Stimulated activated CD4-positive, alpha-beta T cell treated with anti-CD3 and anti-CD28 coated beads, Interleukin-1b, Interleukin-23, amount 100 ng/mL, for 1 hour (primary cell): ENCODE measurements at regions not wholly inside any gene's neighbourhood (a gene's known extent, or its start where the extent isn't known, plus 50 kb on each side); places are given as distances from the start of the nearest gene placed in this dataset.
"Not testable (repeated sequence)": the region's sequence is repeated elsewhere in the genome, so short reads cannot be mapped to it uniquely, and the experiment has no call there.

ENCODE experiments used
- DNase-seq, 2 donors: peaks; one replicate each; pipeline ENCODE4 v3.0.0-alpha.2; 2020; ENCODE audit warnings: low read depth in 2 of 2

- DNase-seq: not testable (repeated sequence)
These were observed 94.4 kb downstream of the LSM3 start for GRCh38 chr3:14272959-14273560.

DNA sequence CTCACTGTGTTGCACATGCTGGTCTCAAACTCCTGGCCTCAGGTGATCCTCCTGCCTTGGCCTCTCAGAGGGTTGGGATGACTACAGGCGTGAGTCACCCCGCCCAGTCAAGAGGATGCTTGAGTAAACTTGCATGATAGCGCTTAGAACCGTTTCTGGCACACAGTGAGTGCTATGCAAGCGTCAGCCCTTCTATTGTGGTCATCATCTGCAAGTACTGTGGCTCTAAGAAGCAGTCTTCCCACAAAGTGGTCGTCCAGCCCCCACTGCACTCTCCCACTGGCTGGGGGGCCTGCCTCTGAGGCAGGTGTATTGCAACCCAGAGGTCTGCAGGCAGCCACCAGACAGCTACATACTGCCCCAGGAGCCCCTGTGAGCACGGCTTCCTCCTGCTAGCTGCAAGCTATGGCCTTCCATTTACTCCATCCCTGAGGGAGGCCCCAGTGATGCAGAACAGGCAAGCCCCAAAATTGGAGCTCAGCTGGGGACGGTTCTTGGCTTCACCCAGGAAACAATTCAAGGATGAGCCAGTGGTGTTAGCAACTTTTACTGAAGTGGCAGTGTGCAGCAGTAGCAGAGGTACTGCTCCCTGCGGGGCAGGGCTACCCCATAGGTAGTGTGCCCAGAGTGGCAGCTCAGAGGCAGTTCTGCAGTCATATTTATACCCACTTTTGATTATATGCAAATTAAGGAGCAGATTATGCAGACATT is 95.4 kb downstream of the LSM3 start:
- no peak for DNase-seq

GRCh38 chr3:14274612-14274936 is 96.0 kb downstream of the LSM3 start:
- no peak for DNase-seq

DNA sequence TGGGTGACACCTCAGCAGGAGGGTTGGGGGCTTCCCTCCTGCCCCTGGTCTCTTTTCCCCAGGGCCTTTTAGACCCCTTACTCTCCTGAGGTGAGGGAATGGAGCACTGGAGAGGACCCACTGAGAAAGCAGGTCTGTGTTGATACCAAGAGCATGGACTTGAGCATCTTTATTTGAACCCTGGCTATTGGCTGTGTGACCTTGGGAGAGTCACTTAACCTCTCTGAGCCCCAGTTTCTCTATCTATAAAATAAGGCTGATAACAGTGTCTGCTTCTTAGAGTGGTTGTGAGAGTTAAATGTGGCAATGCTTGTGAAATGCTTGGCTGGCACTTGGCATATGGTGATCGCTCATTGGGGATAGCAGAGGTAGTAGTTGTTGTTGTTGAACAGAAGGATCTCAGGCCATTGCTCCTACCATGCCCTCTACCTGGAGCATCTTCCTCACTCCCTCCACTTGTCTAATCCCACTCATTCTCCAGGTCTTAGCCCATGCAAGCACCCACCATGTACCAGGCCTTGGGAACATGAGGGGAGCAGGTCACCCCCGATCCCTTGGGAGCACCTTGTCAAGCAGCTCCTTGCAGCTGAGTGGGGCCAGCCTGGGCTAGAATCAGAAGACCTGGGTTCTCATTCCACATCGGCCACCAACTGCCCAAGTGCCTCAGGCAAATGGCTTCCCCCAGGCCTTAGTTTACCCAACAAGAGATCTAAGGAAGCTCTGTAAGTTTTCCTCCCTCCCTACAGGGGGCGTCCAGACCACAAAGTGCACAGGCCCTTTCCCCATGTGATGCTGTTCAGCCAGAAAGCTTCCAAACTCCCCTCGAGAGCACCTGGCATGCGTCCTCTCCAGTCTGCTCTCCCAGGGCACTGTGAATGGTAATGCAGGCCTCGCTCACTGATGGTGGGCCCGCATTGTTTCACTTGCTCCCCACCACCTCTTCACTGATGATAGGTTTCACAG is 96.7 kb downstream of the LSM3 start:
- DNase-seq: no peak

DNA sequence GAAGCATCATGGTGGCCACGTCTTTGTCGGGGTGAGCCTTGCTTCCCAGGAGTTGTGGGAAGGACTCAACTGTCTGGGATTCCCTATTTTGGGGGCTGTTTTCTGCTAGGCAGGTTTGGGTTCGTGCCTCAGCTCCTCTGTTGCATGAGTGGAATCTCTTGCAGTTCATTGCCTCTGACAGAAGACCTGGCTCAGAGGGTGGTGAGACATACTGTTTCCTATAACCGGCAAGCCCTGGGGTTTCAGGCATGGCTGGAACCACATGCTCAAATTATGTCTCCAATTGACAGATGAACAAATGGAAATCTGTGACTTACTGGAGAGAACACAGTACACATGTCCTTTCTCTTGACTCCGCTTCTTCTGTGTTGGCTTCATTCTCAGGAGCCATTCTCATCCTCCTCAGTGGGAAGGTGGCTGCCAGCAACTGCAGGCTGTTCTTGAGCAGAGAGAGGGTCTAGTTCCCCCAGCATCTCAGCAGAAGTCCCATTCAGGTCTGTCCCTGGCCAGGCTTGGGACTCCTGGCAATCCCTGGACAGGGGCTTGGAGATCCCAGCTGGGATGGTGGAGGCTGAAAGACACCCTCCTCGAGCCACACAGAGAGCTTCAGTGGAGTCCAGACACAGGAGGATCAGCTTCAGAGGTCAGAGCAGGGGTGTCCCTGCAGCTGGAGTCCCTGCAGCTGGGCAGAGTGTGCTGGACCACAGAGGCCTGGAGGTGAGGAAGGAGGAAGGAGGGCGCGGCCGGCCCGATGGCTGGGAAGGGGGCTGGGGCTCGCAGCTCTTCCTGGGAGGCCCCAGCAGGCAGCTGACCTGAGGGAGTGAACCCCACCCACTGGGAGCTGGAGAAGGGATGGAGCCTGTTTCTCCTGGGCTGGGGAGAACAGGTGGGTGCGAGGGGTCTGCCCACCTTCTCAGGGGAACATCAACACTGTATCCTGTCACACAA is 97.6 kb downstream of the LSM3 start:
- DNase-seq: no peak

DNA sequence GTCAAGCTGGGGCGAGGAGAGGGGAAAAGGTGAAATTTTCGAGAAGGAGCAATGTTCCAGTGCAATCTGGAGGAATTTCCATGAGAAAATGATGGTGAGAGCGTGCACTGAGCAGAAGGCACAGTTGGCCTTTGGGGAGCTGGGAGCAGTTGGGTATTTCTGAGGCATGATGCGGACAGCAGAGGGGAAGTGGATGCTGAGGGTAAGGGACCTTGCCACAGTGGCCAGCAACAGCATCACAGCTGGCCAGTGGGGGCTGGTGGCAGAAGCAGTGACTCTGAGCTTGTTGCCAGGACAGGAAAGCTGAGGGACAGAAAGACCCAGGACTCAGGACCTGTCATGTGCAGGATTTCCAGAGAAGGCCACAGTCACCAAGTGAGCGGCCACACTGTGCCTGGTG is 98.9 kb downstream of the LSM3 start:
- DNase-seq: no peak

DNA sequence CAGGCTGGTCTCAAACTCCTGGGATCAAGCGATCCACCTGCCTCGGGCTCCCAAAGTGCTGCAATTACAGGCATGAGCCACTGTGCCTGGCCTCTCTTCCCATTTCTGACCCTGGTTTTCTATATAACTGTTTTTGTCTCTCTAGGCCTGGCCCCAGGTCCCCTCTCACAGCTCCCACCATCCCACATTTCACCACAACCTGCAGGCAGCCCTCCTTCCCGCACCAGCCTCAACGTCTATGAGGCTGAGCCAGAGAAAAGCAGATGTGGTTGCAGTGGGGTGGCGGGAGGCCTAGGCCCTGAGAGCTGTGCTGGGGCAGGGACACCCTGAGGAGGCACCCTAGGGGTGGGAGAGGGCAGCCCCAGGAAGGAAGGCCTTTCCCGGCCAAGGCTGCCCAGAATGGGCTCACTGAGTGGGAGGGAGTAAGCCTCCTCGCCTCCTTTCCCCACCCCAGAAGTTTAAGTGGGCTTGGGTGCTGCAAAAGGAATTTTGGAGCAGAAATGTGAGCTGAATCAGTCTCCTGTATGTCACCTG is 99.7 kb downstream of the LSM3 start:
- DNase-seq: no peak

DNA sequence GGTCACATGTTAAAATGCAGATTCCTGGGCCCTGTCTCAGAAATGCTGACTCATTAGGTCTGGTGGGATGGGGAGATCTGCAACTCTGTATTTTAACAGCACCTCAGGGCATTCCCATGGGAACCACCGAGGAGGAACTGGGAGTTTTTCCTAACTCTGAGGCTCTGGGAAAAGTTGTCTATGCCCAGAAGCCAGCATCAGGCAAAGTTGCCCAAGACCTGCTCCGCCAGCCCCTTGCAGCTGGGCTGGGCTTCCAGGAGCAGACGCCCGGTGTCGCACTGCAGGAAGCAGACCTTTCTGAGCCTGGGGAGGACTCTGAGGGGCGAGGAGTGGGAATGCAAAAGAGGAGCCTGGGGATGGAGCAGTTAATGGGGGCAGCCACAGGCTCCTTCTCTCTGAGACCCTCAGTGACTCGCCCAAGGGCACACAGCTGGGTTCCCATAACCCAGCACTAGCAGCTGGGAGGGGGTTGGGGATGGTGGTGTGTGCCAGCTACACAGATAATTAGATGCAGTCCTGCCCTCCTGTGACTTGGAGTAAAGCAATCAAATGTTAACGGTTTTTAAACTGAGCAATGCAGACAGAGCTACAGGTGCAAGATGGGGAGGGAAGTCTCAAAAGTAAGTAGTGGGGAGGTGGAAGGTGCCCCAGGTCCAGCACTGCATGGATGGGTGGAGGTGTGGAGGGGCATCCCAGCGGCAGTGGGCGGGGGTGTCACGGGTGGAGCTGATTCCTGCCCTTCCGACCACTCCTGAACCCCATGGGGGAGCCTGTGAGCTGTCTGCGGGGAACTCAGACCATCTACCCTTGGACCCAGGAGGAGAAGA is 100.4 kb downstream of the LSM3 start:
- no peak for DNase-seq

DNA sequence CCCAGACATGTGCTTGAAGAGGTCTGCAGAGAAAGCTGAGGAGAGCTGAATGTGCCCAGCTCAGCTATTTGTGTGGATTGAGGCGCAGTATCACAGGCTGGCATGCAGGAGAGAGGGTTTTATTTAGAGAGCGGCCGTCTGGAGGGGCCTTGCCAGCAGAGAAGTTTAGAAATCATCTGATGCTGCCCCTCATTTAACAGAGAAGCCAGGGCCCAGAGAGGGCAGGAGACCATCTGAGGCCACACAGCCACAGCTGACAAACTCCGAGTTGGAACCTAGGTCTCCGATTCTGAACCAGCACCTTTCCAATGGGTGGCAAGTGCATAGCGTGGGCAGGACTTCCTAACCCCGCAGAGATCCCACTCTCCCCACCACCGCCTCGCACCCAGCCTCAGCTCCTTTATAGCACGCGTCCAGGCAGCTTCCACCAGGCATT is 101.0 kb downstream of the LSM3 start:
- DNase-seq: no peak

DNA sequence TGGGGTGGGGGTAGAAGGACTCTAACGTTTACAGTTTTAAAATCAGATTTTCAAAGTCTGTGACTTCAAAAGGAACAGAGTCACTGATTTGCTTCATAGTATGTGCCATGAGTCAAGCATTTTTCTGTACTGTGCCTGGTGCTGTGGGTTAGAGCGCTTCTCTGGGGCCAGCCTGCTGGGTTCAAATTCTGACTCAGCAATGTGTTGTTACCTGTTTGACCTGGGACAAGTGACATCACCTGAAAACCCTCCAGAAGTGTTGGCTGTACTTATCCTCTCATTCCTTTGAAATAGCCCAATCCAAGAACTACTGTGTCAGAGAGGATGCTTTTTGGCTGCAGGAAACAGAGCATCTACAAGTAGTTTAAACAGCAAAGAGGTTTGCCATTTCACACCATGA is 101.7 kb downstream of the LSM3 start:
- no peak for DNase-seq

DNA sequence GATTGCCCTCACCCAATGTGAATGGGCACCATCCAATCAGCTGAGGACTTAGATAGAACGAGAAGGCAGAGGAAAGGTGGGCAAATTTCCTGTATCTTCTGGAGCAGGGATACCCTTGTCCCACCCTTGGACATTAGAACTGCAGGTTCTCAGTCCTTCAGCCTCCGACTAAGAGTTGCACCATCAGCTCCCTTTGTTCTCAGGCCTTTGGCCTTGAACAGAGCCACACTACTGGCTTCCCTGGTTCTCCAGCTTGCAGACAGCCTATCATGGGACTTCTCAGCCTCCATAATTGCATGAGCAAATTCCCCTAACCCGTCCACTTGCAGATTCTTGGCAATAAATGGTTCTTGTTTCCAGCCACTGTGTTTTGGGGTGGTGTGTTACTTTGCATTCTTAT is 102.4 kb downstream of the LSM3 start:
- no peak for DNase-seq

- DNase-seq: no peak
These were observed 103.5 kb downstream of the LSM3 start for GRCh38 chr3:14282001-14282705.

DNA sequence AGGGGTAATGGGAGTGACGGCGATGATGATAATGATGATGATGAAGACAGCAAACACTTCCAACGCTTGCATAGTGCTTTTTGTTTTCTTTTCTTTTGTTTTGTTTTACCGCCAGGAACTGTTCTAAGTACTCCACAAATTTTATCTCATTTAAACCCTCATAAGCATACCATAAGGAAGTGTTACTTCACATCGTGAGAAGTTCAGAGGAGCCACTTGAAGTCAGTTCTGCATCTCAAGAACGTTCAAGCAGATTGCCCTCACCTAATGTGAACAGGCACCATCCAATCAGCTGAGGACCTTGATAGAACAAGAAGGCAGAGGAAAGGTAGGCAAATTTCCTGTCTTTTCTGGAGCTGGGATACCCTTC is 104.1 kb downstream of the LSM3 start:
- DNase-seq: no peak

DNA sequence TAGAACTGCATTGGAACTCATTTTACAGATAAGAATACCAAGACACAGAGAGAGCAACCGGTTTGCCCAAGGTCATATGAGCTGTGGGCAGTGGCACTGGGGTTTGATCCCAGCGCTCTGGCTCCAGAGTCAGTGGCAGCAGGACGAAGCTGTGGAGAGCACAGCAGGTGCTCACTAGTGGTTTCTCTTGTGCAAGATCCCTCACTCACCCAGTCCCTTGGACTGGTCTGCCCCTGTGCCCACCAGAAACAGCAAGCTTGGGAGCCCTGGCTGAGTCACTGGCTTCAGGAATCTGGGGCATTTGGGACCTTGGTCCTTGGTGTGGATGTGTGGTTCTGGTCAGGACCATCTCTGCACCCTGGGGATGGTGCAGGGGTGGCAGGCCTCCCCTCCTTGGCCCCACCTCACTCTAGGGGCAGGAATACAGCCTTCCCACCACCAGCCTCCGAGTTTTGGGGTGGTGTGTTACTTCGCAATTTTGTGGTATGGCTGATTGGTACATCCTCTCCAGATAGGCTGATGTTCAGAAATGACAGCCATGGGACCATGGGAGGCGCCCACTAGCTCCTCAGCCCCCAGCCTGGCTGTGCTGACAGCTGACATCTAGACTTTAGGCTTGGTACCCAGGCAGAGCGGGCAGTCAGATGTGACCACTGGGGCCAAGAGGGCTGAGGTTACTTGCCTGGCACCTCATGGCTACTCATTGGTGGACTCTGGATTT is 104.6 kb downstream of the LSM3 start:
- no peak for DNase-seq

- DNase-seq: no peak
These were observed 105.3 kb downstream of the LSM3 start for GRCh38 chr3:14283813-14284438.

- DNase-seq: no peak
These were observed 106.3 kb downstream of the LSM3 start for GRCh38 chr3:14284694-14285547.

GRCh38 chr3:14285548-14285925 is 106.9 kb downstream of the LSM3 start:
- DNase-seq: no peak
